Activated CD8-positive, alpha-beta T cell treated with anti-CD3 and anti-CD28 coated beads for 36 hours (primary cell): ENCODE measurements at regions not wholly inside any gene's neighbourhood (a gene's known extent, or its start where the extent isn't known, plus 50 kb on each side); places are given as distances from the start of the nearest gene placed in this dataset.

ENCODE experiments used
- ATAC-seq: fragments of 200-7000 bp; cut with Tn5 transposase; one replicate; pipeline ENCODE4 v1.10.0; 2021; ENCODE audit warnings: mild to moderate bottlenecking, moderate library complexity
- CTCF ChIA-PET: fragments of 350-600 bp; sonication (Branson Sonifier 250); formaldehyde crosslinking; loops from one replicate; lab custom pipeline; 2021; ENCODE audit warnings: antibody characterized with exemption; lab: Charles Lee
- POLR2A ChIA-PET: fragments of 350-600 bp; sonication (Branson Sonifier 250); formaldehyde crosslinking; loops from one replicate; lab custom pipeline; 2021; ENCODE audit warnings: antibody characterized with exemption; lab: Charles Lee
- DNase-seq: peaks from one replicate; pipeline ENCODE4 v3.0.0-alpha.2; 2020
- H3K27ac Mint-ChIP-seq: one replicate; pipeline ENCODE4 v1.8.0; 2021; ENCODE audit warnings: mild to moderate bottlenecking, mixed read lengths
- H3K27me3 Mint-ChIP-seq: one replicate; pipeline ENCODE4 v1.8.0; 2021; ENCODE audit warnings: mixed read lengths
- H3K36me3 Mint-ChIP-seq: one replicate; pipeline ENCODE4 v1.8.0; 2021; ENCODE audit warnings: low read depth, mixed read lengths
- H3K4me1 Mint-ChIP-seq: one replicate; pipeline ENCODE4 v1.8.0; 2021; ENCODE audit warnings: low read depth, mixed read lengths
- H3K4me3 Mint-ChIP-seq: one replicate; pipeline ENCODE4 v1.8.0; 2021; ENCODE audit warnings: mild to moderate bottlenecking, moderate library complexity, mixed read lengths
- H3K9me3 Mint-ChIP-seq: one replicate; pipeline ENCODE4 v1.8.0; 2021; ENCODE audit warnings: mixed read lengths
- intact Hi-C: fragments of 100-400 bp; cut with micrococcal nuclease; formaldehyde crosslinking; loops from one replicate; pipeline ENCODE4 v1.10.0; 2022
- TF ChIP-seq, protein P1 (sequence below): fragments of 200-600 bp; IDR thresholded peaks from one replicate; pipeline ENCODE4 v1.8.0; 2022; ENCODE audit warnings: antibody characterized with exemption, mild to moderate bottlenecking

DNA sequence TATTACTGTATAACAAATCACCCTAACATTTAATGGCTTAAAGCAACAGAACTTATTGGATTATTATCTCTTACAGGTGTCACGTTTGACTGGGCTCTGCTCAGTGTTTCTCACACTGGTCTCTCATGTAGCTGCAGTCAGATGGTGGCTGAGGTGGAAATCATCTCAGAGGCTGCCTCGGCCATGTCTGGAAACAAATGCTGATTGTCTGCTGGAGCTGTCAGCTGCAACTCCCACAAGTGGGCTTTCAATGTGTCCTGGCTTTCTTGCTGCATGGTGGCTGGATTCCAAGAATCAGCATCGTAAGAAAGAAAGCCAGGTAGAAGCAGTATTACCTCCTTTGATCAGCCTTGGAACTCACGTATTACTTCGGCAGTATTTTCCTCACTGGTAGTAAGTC lies 277.6 kb downstream of the SPANXN1 start:
- Mint-ChIP-seq H3K27ac (no peak overlapping the region), H3K27me3 (no peaks in the 10 kb centered on the region)
- no peak for ATAC-seq

DNA sequence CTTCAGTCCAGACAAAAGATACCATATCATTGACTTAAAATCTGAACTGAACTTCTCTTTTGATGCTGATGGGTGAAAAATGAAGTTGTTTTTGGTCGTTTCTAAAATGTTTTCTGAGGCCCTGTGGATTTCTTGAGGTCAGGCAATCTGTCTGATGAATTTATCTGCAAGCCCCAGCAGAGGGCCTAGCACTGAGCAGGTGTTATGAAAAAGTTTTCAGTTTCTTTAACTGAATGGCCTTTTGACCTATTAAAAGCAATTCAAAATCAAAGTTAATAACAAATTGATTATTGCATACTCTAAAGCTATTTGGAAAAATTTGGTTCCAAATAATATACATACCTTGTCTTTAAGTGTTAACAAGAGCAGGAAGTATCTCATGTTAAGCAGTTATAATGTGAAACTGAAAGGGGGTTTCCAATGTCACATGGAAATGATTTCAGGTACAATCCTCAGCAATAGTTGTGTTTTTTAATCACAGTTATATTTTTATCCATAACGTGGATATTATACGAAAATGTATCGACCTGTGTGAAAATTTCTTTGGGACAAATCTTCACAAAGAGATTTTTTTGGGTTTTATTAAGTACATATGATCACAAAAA lies 285.0 kb downstream of the SPANXN1 start:
- ChIA-PET CTCF (no interaction called here), POLR2A (no interaction called here)
- Mint-ChIP-seq H3K9me3 (peaks cover 4% of the 10 kb centered on the region), H3K27ac (no peak overlapping the region), H3K27me3 (no peaks in the 10 kb centered on the region), H3K4me3 (no peak overlapping the region), H3K36me3 (no peaks in the 10 kb centered on the region), H3K4me1 (no peaks in the 10 kb centered on the region)
- intact Hi-C loops, result no loop called here
- ATAC-seq, result no peak
- DNase-seq, result no peak
- TF ChIP-seq, protein P1, sequence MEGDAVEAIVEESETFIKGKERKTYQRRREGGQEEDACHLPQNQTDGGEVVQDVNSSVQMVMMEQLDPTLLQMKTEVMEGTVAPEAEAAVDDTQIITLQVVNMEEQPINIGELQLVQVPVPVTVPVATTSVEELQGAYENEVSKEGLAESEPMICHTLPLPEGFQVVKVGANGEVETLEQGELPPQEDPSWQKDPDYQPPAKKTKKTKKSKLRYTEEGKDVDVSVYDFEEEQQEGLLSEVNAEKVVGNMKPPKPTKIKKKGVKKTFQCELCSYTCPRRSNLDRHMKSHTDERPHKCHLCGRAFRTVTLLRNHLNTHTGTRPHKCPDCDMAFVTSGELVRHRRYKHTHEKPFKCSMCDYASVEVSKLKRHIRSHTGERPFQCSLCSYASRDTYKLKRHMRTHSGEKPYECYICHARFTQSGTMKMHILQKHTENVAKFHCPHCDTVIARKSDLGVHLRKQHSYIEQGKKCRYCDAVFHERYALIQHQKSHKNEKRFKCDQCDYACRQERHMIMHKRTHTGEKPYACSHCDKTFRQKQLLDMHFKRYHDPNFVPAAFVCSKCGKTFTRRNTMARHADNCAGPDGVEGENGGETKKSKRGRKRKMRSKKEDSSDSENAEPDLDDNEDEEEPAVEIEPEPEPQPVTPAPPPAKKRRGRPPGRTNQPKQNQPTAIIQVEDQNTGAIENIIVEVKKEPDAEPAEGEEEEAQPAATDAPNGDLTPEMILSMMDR, result no peak

More for the DNA sequence above, 277.6 kb downstream of the SPANXN1 start:
- Mint-ChIP-seq H3K4me1 (no peaks in the 10 kb centered on the region), H3K36me3 (no peaks in the 10 kb centered on the region), H3K4me3 (no peak overlapping the region), H3K9me3 (no peaks in the 10 kb centered on the region)
- TF ChIP-seq, protein P1, result no peak
- no peak for DNase-seq
- ChIA-PET POLR2A (no interaction called here), CTCF (no interaction called here)
- intact Hi-C loops, result no loop called here

DNA sequence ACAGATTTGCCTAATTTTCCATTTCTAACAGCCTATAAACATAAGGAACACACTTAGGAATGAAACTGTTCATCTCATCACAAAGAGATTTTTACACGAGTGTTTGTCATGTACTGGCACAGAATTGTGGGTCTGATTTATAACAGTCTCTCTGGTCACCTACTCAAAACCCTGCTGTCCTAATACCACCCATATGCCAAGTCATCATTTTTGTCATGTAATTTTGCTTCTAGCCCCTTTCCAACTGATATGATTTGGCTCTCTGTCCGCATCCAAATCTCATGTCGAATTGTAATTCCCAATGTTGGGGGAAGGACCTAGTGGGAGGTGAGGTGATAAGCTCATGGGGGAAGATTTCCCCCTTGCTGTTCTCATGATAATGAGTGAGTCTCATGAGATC lies 284.1 kb upstream of the SLITRK2 start:
- no peak overlapping the region for H3K4me3 Mint-ChIP-seq
- intact Hi-C loops, result no loop called here
- TF ChIP-seq, protein P1, result no peak
- H3K9me3 Mint-ChIP-seq, result peaks cover 4% of the 10 kb centered on the region
- ChIA-PET POLR2A (no interaction called here), CTCF (no interaction called here)
- H3K36me3 Mint-ChIP-seq, result no peaks in the 10 kb centered on the region
- no peaks in the 10 kb centered on the region for H3K4me1 Mint-ChIP-seq
- no peak for DNase-seq
- no peak for ATAC-seq
- no peaks in the 10 kb centered on the region for H3K27me3 Mint-ChIP-seq
- no peak overlapping the region for H3K27ac Mint-ChIP-seq

DNA sequence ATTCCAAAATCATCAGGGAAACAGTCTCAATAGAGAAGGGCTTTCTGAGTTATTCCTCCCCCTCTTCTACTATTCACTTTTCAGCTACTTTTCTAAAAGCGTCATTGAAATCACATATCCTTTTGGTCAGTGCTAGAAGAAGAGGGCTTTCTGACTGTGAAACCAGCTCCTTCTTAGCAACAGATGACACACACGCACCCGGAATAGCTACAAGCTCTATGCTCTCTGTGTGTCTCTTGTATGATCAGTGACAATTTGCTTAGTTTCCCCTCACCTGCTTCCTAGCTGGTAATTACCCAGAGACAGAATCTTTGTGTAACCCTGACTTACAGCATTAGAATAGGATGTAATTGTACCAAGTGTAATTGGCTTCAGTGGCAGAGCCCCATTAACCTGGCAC lies 268.1 kb upstream of the SLITRK2 start:
- Mint-ChIP-seq H3K27me3 (no peaks in the 10 kb centered on the region), H3K36me3 (no peaks in the 10 kb centered on the region)

DNA sequence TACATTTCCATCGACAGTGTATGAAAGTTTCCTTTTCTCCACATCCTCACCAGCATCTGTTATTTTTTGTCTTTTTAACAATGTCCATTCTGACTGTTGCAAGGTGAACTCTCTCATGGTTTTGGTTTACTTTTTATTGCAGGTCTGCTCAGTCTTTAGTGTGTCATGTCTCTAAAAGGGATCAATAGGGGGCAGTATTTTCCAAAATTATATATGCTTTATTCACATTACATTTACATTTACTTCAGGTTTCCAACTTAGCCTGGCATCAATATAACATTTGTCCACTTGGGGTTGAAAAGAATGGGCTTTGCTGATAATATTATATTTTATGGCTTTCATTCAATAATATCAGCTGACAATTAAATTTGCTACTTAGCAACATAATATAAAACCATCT lies 265.0 kb upstream of the SLITRK2 start:
- Mint-ChIP-seq H3K9me3 (peaks cover 2% of the 10 kb centered on the region), H3K4me1 (no peaks in the 10 kb centered on the region), H3K27ac (no peak overlapping the region), H3K27me3 (no peaks in the 10 kb centered on the region), H3K4me3 (no peak overlapping the region), H3K36me3 (no peaks in the 10 kb centered on the region)
- ATAC-seq, result no peak
- intact Hi-C loops, result no loop called here
- DNase-seq, result no peak
- TF ChIP-seq, protein P1, result no peak
- ChIA-PET CTCF (no interaction called here), POLR2A (no interaction called here)

More for the DNA sequence above, 268.1 kb upstream of the SLITRK2 start:
- Mint-ChIP-seq H3K27ac (no peak overlapping the region), H3K4me3 (no peak overlapping the region), H3K4me1 (no peaks in the 10 kb centered on the region), H3K9me3 (peaks cover 2% of the 10 kb centered on the region)
- TF ChIP-seq, protein P1, result no peak
- ATAC-seq (no peak), DNase-seq (no peak)
- POLR2A ChIA-PET, result no interaction called here
- CTCF ChIA-PET, result interaction anchor here (0.5 kb wide), 1 partner anchor 12 kb away, joined by 3 read pairs; no protein-coding TSS in a partner anchor
- intact Hi-C loops, result no loop called here
